A673 (cell line): ENCODE measurements at regions not wholly inside any gene's neighbourhood (a gene's known extent, or its start where the extent isn't known, plus 50 kb on each side); places are given as distances from the start of the nearest gene placed in this dataset.

ENCODE experiments used
- BruUV-seq: library from RNA; stranded (reverse); fragments of 400-500 nt; replicated peaks from 2 replicates; lab custom pipeline; 2021; lab: Mats Ljungman, UMichigan
- CTCF ChIA-PET: fragments of 300-600 bp; sonication (Branson Sonifier 250); formaldehyde crosslinking; loops from one replicate; lab custom pipeline; 2022; ENCODE audit warnings: antibody characterized with exemption; lab: Charles Lee
- POLR2A ChIA-PET: fragments of 300-600 bp; sonication (Branson Sonifier 250); formaldehyde crosslinking; loops from one replicate; lab custom pipeline; 2022; ENCODE audit warnings: antibody characterized with exemption; ENCODE audit not compliant: low non-redundant PET; lab: Charles Lee
- DNase-seq: peaks from one replicate; pipeline ENCODE4 v3.0.0-alpha.2; 2015; ENCODE audit warnings: low spot score
- H3K27ac ChIP-seq: fragments of 200-600 bp; sonication (generic); 2 replicates; pipeline ENCODE4 v1.5.1; 2016; ENCODE audit warnings: mixed run types, low read depth, mild to moderate bottlenecking, mixed read lengths, antibody characterized with exemption, low read length; ENCODE audit not compliant: poor library complexity, severe bottlenecking
- H3K27me3 ChIP-seq: fragments of 200-600 bp; sonication (generic); replicated peaks from 2 replicates; pipeline ENCODE4 v1.6.1; 2017; ENCODE audit warnings: mixed run types, low read depth, mild to moderate bottlenecking, mixed read lengths, antibody characterized with exemption, low read length; ENCODE audit not compliant: insufficient read depth, poor library complexity
- H3K36me3 ChIP-seq: fragments of 200-600 bp; sonication (generic); 2 replicates; pipeline ENCODE4 v1.6.1; 2016; ENCODE audit warnings: mixed run types, mild to moderate bottlenecking, mixed read lengths, antibody characterized with exemption, low read length; ENCODE audit not compliant: insufficient read depth, poor library complexity, severe bottlenecking
- H3K4me1 ChIP-seq: fragments of 200-600 bp; sonication (generic); 2 replicates; pipeline ENCODE4 v1.6.1; 2017; ENCODE audit warnings: mixed run types, mild to moderate bottlenecking, mixed read lengths, antibody characterized with exemption, low read length; ENCODE audit not compliant: insufficient read depth, poor library complexity, severe bottlenecking
- H3K4me3 ChIP-seq: fragments of 200-600 bp; sonication (generic); 2 replicates; pipeline ENCODE4 v1.5.1; 2016; ENCODE audit warnings: low read depth, mixed run types, mild to moderate bottlenecking, mixed read lengths, low read length; ENCODE audit not compliant: poor library complexity, severe bottlenecking
- H3K9me3 ChIP-seq: fragments of 200-600 bp; sonication (generic); 2 replicates; pipeline ENCODE4 v1.6.1; 2016; ENCODE audit warnings: mixed run types, low read depth, mild to moderate bottlenecking, mixed read lengths, antibody characterized with exemption, low read length; ENCODE audit not compliant: poor library complexity, severe bottlenecking
- EZH2 ChIP-seq: fragments of 200-600 bp; sonication (generic); IDR thresholded peaks from 2 replicates; pipeline ENCODE4 v1.6.1; 2017; ENCODE audit warnings: borderline replicate concordance, low read depth, mild to moderate bottlenecking, mixed read lengths, antibody characterized with exemption, low read length; ENCODE audit not compliant: poor library complexity, severe bottlenecking
- intact Hi-C: fragments of 100-400 bp; cut with micrococcal nuclease; formaldehyde crosslinking; loops from one replicate; pipeline ENCODE4 v1.10.0; 2022; ENCODE audit not compliant: unreplicated experiment
- TF ChIP-seq, protein P1 (sequence below): fragments of 300-800, 200-600 bp; sonication (generic); conservative IDR thresholded peaks from 2 replicates; pipeline ENCODE4 v1.5.1; 2017; ENCODE audit warnings: low read depth, mild to moderate bottlenecking, antibody characterized with exemption, low read length, moderate library complexity, mixed read lengths

GRCh38 chr4:74638001-74638400, 156.3 kb downstream of the BTC start:
- Histone ChIP-seq H3K27me3 (no peaks in the 10 kb centered on the region), H3K27ac (no peak overlapping the region), H3K4me1 (no peaks in the 10 kb centered on the region), H3K4me3 (no peak overlapping the region), H3K36me3 (no peaks in the 10 kb centered on the region), H3K9me3 (no peaks in the 10 kb centered on the region)
- ChIA-PET CTCF (no interaction called here), POLR2A (no interaction called here)
- DNase-seq = no peak
- BruUV-seq = no TSS peak
- intact Hi-C loops = no loop called here
- TF ChIP-seq, protein P1, sequence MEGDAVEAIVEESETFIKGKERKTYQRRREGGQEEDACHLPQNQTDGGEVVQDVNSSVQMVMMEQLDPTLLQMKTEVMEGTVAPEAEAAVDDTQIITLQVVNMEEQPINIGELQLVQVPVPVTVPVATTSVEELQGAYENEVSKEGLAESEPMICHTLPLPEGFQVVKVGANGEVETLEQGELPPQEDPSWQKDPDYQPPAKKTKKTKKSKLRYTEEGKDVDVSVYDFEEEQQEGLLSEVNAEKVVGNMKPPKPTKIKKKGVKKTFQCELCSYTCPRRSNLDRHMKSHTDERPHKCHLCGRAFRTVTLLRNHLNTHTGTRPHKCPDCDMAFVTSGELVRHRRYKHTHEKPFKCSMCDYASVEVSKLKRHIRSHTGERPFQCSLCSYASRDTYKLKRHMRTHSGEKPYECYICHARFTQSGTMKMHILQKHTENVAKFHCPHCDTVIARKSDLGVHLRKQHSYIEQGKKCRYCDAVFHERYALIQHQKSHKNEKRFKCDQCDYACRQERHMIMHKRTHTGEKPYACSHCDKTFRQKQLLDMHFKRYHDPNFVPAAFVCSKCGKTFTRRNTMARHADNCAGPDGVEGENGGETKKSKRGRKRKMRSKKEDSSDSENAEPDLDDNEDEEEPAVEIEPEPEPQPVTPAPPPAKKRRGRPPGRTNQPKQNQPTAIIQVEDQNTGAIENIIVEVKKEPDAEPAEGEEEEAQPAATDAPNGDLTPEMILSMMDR = no peak
- no peak for TF ChIP-seq EZH2

- TF ChIP-seq, protein P1 = no peak
- TF ChIP-seq EZH2 = no peak
- H3K27ac ChIP-seq = no peak overlapping the region
- no peak for DNase-seq
- BruUV-seq = no TSS peak
- ChIA-PET CTCF (no interaction called here), POLR2A (no interaction called here)
- intact Hi-C loops = no loop called here
- H3K9me3 ChIP-seq = no peaks in the 10 kb centered on the region
- H3K4me1 ChIP-seq = no peaks in the 10 kb centered on the region
- H3K4me3 ChIP-seq = no peak overlapping the region
- H3K27me3 ChIP-seq = no peaks in the 10 kb centered on the region
- H3K36me3 ChIP-seq = no peaks in the 10 kb centered on the region
Measured at GRCh38 chr4:74638689-74639088, 155.6 kb downstream of the BTC start.

- Histone ChIP-seq H3K27me3 (no peaks in the 10 kb centered on the region), H3K9me3 (no peaks in the 10 kb centered on the region), H3K27ac (no peak overlapping the region), H3K36me3 (no peaks in the 10 kb centered on the region), H3K4me3 (no peak overlapping the region), H3K4me1 (no peaks in the 10 kb centered on the region)
- intact Hi-C loops = no loop called here
- DNase-seq = no peak
- TF ChIP-seq, protein P1 = no peak
- no peak for TF ChIP-seq EZH2
- BruUV-seq = no TSS peak
- ChIA-PET CTCF (no interaction called here), POLR2A (no interaction called here)
Measured at GRCh38 chr4:74640111-74640903, 154.0 kb downstream of the BTC start.
